Fibroblast of lung (primary cell): ENCODE measurements at regions not wholly inside any gene's neighbourhood (a gene's known extent, or its start where the extent isn't known, plus 50 kb on each side); places are given as distances from the start of the nearest gene placed in this dataset.

Experiments used
- DNase-seq, 2 donors: peaks; one replicate each; pipeline versions ENCODE4 v3.0.0 to v3.0.0-alpha.2; 2010; ENCODE audit warnings: low read depth in 2 of 2
- H2AFZ ChIP-seq: 2 replicates; pipeline ENCODE4 v1.5.1; 2012; ENCODE audit warnings: low read length, control low read depth, inconsistent platforms
- H3K27ac ChIP-seq: 2 replicates; pipeline ENCODE4 v1.5.1; 2011; ENCODE audit warnings: low read length, control low read depth; ENCODE audit not compliant: insufficient read depth
- H3K27me3 ChIP-seq: 2 replicates; pipeline ENCODE4 v1.5.1; 2011; ENCODE audit warnings: mild to moderate bottlenecking, low read length; ENCODE audit not compliant: control insufficient read depth, insufficient read depth
- H3K36me3 ChIP-seq: 2 replicates; pipeline ENCODE4 v1.5.1; 2011; ENCODE audit warnings: low read length; ENCODE audit not compliant: control insufficient read depth, insufficient read depth
- H3K4me1 ChIP-seq: 2 replicates; pipeline ENCODE4 v1.5.1; 2011; ENCODE audit warnings: low read length; ENCODE audit not compliant: control insufficient read depth, insufficient read depth; ENCODE audit errors: extremely low read depth
- H3K4me2 ChIP-seq: 2 replicates; pipeline ENCODE4 v1.5.1; 2011; ENCODE audit warnings: low read length, control low read depth; ENCODE audit not compliant: insufficient read depth; ENCODE audit errors: extremely low read depth
- H3K4me3 ChIP-seq, 4 experiments: fragments of 200-600 bp in 1 of 4; sonication (generic) in 1 of 4; replicated peaks in 1 of 4; 2 replicates each; pipeline ENCODE4 v1.5.1; 2011 to 2016; ENCODE audit warnings: low read length in 4 of 4, low read depth in 3 of 4, mild to moderate bottlenecking in 3 of 4, control low read depth in 2 of 4, inconsistent platforms in 1 of 4, mixed read lengths in 1 of 4; ENCODE audit not compliant: insufficient read depth in 1 of 4; ENCODE audit errors: control extremely low read depth in 1 of 4
- H3K79me2 ChIP-seq: 2 replicates; pipeline ENCODE4 v1.5.1; 2012; ENCODE audit warnings: mild to moderate bottlenecking, low read length, inconsistent platforms; ENCODE audit not compliant: control insufficient read depth, insufficient read depth
- H3K9ac ChIP-seq: 2 replicates; pipeline ENCODE4 v1.5.1; 2011; ENCODE audit warnings: mild to moderate bottlenecking, low read length, control low read depth; ENCODE audit not compliant: insufficient read depth
- H3K9me3 ChIP-seq: 2 replicates; pipeline ENCODE4 v1.5.1; 2012; ENCODE audit warnings: low read depth, low read length; ENCODE audit not compliant: control insufficient read depth, insufficient read depth
- H4K20me1 ChIP-seq: 2 replicates; pipeline ENCODE4 v1.5.1; 2011; ENCODE audit warnings: low read length; ENCODE audit not compliant: control insufficient read depth, insufficient read depth; ENCODE audit errors: extremely low read depth
- CTCF ChIP-seq, 2 donors: IDR thresholded peaks in 1 of 2; conservative IDR thresholded peaks in 1 of 2; 1 replicate in 1 of 2; 2 replicates in 1 of 2; pipeline ENCODE4 v1.5.1; 2011 to 2012; ENCODE audit warnings: low read length in 2 of 2, control low read depth in 1 of 2, inconsistent platforms in 1 of 2, low read depth in 1 of 2, mild to moderate bottlenecking in 1 of 2
- EZH2 ChIP-seq: IDR thresholded peaks from 2 replicates; pipeline ENCODE4 v1.5.1; 2012; ENCODE audit warnings: low read length, control low read depth, mild to moderate bottlenecking; ENCODE audit errors: missing control alignments

- no peak overlapping the region for H3K4me3 ChIP-seq
- no peak overlapping the region for H3K4me2 ChIP-seq
- no peaks in the 10 kb centered on the region for H4K20me1 ChIP-seq
- no peaks in the 10 kb centered on the region for H3K79me2 ChIP-seq
- H3K9ac ChIP-seq = no peak overlapping the region
- no peak for DNase-seq
- no peaks in the 10 kb centered on the region for H3K9me3 ChIP-seq
- H2AFZ ChIP-seq = no peak overlapping the region
- no peak for TF ChIP-seq CTCF (conservative IDR thresholded peaks at IDR 0.05 in 1 of 2, IDR thresholded peaks at IDR 0.05 in 1 of 2; ENCODE audit: low read depth in 1 of 2, low read length in 2 of 2)
- no peak for TF ChIP-seq EZH2
- H3K4me1 ChIP-seq = no peaks in the 10 kb centered on the region
- H3K27me3 ChIP-seq = no peaks in the 10 kb centered on the region
- H3K36me3 ChIP-seq = no peaks in the 10 kb centered on the region
- H3K27ac ChIP-seq = no peak overlapping the region
Observed at GRCh38 chr5:167594061-167594435, 697.4 kb upstream of the WWC1 start.

GRCh38 chr5:167594750-167595149 lies 696.7 kb upstream of the WWC1 start:
- H3K4me3 ChIP-seq = no peak overlapping the region
- H3K27me3 ChIP-seq = no peaks in the 10 kb centered on the region
- H3K79me2 ChIP-seq = no peaks in the 10 kb centered on the region
- TF ChIP-seq EZH2 = no peak
- TF ChIP-seq CTCF (conservative IDR thresholded peaks at IDR 0.05 in 1 of 2, IDR thresholded peaks at IDR 0.05 in 1 of 2; ENCODE audit: low read depth in 1 of 2, low read length in 2 of 2) = no peak
- no peaks in the 10 kb centered on the region for H3K36me3 ChIP-seq
- H3K4me1 ChIP-seq = no peaks in the 10 kb centered on the region
- DNase-seq = no peak
- H3K9me3 ChIP-seq = no peaks in the 10 kb centered on the region
- H4K20me1 ChIP-seq = no peaks in the 10 kb centered on the region
- no peak overlapping the region for H3K9ac ChIP-seq
- no peak overlapping the region for H3K27ac ChIP-seq
- no peak overlapping the region for H2AFZ ChIP-seq
- H3K4me2 ChIP-seq = no peak overlapping the region

GRCh38 chr5:167595196-167595595 lies 696.2 kb upstream of the WWC1 start:
- no peak overlapping the region for H3K4me3 ChIP-seq
- no peaks in the 10 kb centered on the region for H4K20me1 ChIP-seq
- H3K4me1 ChIP-seq = no peaks in the 10 kb centered on the region
- DNase-seq = no peak
- H3K79me2 ChIP-seq = no peaks in the 10 kb centered on the region
- H3K27me3 ChIP-seq = no peaks in the 10 kb centered on the region
- H2AFZ ChIP-seq = no peak overlapping the region
- no peak overlapping the region for H3K9ac ChIP-seq
- no peak for TF ChIP-seq EZH2
- no peak for TF ChIP-seq CTCF (conservative IDR thresholded peaks at IDR 0.05 in 1 of 2, IDR thresholded peaks at IDR 0.05 in 1 of 2; ENCODE audit: low read depth in 1 of 2, low read length in 2 of 2)
- H3K9me3 ChIP-seq = no peaks in the 10 kb centered on the region
- H3K4me2 ChIP-seq = no peak overlapping the region
- no peaks in the 10 kb centered on the region for H3K36me3 ChIP-seq
- no peak overlapping the region for H3K27ac ChIP-seq
